K562 (cell line): ENCODE measurements at regions not wholly inside any gene's neighbourhood (a gene's known extent, or its start where the extent isn't known, plus 50 kb on each side); places are given as distances from the start of the nearest gene placed in this dataset.
A peak's percentile ranks its signal among the peaks of the same experiment; 100 is the strongest.

Experiments used
- CBFA2T3 ChIP-seq: fragments of 450-650 bp; IDR thresholded peaks from 2 replicates; pipeline ENCODE4 v1.6.1; 2017
- CC2D1A ChIP-seq: fragments of 450-650 bp; IDR thresholded peaks from 2 replicates; pipeline ENCODE4 v1.6.1; 2017; ENCODE audit warnings: mild to moderate bottlenecking
- DDX20 ChIP-seq: fragments of 450-650 bp; IDR thresholded peaks from 2 replicates; pipeline ENCODE4 v1.6.1; 2016; ENCODE audit warnings: missing genetic modification characterization, low read depth, mild to moderate bottlenecking, missing compliant biosample characterization, moderate library complexity
- FIP1L1 ChIP-seq: fragments of 200-400 bp; formaldehyde crosslinking; IDR thresholded peaks from 2 replicates; pipeline ENCODE4 v1.6.1; 2018; ENCODE audit warnings: mild to moderate bottlenecking, low read depth, low read length; ENCODE audit not compliant: poor library complexity, severe bottlenecking
- KLF16 ChIP-seq: IDR thresholded peaks from 2 replicates; pipeline ENCODE4 v1.6.1; 2016; ENCODE audit warnings: antibody characterized with exemption
- RCOR1 ChIP-seq, 2 experiments: IDR thresholded peaks; 2 replicates each; pipeline ENCODE4 v1.6.1; 2012; ENCODE audit warnings: low read depth in 2 of 2, low read length in 2 of 2, borderline replicate concordance in 1 of 2, improper control_type of control experiment in 1 of 2
- TCF3 ChIP-seq: sonication (generic); formaldehyde crosslinking; IDR thresholded peaks from 2 replicates; pipeline ENCODE4 v1.4.0; 2020; ENCODE audit warnings: mild to moderate bottlenecking, missing genetic modification reagents
- TRIM24 ChIP-seq, 2 experiments: fragments of 450-650 bp; IDR thresholded peaks; 2 replicates each; pipeline ENCODE4 v1.6.1; 2016
- ZNF263 ChIP-seq: sonication (generic); formaldehyde crosslinking; IDR thresholded peaks from 2 replicates; pipeline ENCODE4 v1.8.0; 2022; ENCODE audit warnings: mild to moderate bottlenecking, missing genetic modification reagents, borderline replicate concordance
- ZNF431 ChIP-seq: sonication (generic); formaldehyde crosslinking; IDR thresholded peaks from 2 replicates; pipeline ENCODE4 v1.8.0; 2022; ENCODE audit warnings: mild to moderate bottlenecking, missing genetic modification reagents
- ZNF699 ChIP-seq: fragments of 250-450 bp; sonication (Bioruptor Pico); IDR thresholded peaks from 2 replicates; pipeline ENCODE4 v1.8.0; 2021; ENCODE audit warnings: mild to moderate bottlenecking, moderate library complexity; ENCODE audit not compliant: insufficient replicate concordance
- TF ChIP-seq, protein P1 (sequence below): IDR thresholded peaks from 2 replicates; pipeline ENCODE4 v1.6.1; 2012; ENCODE audit warnings: low read depth, low read length, improper control_type of control experiment, borderline replicate concordance
- TF ChIP-seq, protein P2 (sequence below), 2 experiments: fragments of 450-650 bp; formaldehyde crosslinking in 1 of 2; IDR thresholded peaks; 2 replicates each; pipeline versions ENCODE4 v1.4.0 to v1.6.1; 2014 to 2020; ENCODE audit warnings: mild to moderate bottlenecking in 2 of 2, borderline replicate concordance in 1 of 2, low read depth in 1 of 2

DNA sequence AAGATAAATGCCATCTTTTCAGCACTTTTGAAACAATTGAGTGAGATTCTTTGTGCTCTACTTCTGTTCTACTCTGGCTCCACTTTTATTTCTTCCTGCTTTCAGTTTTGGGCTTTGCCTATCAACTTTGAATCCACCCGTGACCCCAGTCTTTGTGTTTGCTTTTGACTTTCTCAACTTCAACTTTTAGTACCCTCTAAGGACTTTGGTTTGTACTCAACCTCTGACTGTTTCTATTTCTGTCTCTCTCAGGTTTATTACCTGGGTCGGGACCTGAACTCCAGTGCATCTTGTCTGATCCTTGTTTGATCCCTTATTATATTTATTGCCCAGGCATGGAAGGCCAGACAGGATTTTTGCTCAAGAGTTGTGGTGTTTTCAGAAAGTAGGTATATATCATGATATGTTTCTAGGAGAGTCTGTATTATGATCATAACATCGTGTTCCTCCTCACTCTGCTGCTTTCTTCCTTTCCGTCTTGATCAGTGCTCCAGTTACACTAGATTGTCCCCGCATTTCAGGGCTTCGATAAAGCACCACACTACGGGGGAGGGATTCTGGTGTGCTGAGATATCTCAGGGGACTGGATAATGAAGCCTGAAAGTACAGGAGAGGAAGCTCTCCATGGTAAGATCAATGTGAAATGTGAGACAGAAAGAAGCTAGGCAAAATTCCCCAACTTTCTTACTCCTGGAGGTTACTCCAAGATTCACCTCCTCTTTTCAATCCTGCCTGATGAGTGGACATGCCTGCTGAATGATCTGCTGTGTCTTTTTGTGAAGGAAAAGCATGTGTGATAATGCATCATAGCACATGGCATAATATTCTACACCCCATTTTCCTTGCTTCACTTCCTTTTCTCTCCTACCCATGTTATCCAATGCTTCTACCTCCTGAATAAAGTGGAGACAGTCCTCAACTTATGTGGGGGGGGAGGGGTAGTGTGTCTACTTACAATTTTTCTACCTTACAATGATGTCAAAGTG is 155.5 kb upstream of the GRIN3A start (continued):
- TF ChIP-seq, protein P1, sequence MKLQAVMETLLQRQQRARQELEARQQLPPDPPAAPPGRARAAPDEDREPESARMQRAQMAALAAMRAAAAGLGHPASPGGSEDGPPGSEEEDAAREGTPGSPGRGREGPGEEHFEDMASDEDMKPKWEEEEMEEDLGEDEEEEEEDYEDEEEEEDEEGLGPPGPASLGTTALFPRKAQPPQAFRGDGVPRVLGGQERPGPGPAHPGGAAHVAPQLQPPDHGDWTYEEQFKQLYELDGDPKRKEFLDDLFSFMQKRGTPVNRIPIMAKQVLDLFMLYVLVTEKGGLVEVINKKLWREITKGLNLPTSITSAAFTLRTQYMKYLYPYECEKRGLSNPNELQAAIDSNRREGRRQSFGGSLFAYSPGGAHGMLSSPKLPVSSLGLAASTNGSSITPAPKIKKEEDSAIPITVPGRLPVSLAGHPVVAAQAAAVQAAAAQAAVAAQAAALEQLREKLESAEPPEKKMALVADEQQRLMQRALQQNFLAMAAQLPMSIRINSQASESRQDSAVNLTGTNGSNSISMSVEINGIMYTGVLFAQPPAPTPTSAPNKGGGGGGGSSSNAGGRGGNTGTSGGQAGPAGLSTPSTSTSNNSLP: peak; percentile 81; the same call in 1 of the 2 replicates
- TF ChIP-seq ZNF263 (CRISPR knock-in tag) (0 out of 2 replicates have a peak, but pooled peaks have one; percentile 62), DDX20 (tag) (no peak), ZNF699 (CRISPR knock-in tag) (no peak), FIP1L1 (no peak), KLF16 (peak; percentile 78), CC2D1A (peak; percentile 70; the same call in 1 of the 2 replicates), TRIM24 (IDR thresholded peaks at IDR 0.05) (peak; percentile 56 to 71; a peak in 3 of 4 replicates), CBFA2T3 (peak; percentile 93), TCF3 (CRISPR knock-in tag) (peak; percentile 95), ZNF431 (0 out of 2 replicates have a peak, but pooled peaks have one; percentile 58), RCOR1 (IDR thresholded peaks at IDR 0.05; ENCODE audit: borderline replicate concordance in 1 of 2, low read depth in 2 of 2, low read length in 2 of 2) (peak in 1 of 2 experiments; percentile 82; a peak in 2 of 4 replicates)
- TF ChIP-seq, protein P2, sequence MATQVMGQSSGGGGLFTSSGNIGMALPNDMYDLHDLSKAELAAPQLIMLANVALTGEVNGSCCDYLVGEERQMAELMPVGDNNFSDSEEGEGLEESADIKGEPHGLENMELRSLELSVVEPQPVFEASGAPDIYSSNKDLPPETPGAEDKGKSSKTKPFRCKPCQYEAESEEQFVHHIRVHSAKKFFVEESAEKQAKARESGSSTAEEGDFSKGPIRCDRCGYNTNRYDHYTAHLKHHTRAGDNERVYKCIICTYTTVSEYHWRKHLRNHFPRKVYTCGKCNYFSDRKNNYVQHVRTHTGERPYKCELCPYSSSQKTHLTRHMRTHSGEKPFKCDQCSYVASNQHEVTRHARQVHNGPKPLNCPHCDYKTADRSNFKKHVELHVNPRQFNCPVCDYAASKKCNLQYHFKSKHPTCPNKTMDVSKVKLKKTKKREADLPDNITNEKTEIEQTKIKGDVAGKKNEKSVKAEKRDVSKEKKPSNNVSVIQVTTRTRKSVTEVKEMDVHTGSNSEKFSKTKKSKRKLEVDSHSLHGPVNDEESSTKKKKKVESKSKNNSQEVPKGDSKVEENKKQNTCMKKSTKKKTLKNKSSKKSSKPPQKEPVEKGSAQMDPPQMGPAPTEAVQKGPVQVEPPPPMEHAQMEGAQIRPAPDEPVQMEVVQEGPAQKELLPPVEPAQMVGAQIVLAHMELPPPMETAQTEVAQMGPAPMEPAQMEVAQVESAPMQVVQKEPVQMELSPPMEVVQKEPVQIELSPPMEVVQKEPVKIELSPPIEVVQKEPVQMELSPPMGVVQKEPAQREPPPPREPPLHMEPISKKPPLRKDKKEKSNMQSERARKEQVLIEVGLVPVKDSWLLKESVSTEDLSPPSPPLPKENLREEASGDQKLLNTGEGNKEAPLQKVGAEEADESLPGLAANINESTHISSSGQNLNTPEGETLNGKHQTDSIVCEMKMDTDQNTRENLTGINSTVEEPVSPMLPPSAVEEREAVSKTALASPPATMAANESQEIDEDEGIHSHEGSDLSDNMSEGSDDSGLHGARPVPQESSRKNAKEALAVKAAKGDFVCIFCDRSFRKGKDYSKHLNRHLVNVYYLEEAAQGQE (IDR thresholded peaks at IDR 0.05; ENCODE audit: borderline replicate concordance): peak; percentile 48
- TF ChIP-seq, protein P2 (CRISPR knock-in tag; IDR thresholded peaks at IDR 0.05; ENCODE audit: low read depth): no peak
